ENCODE measurements at regions not wholly inside any gene's neighbourhood (a gene's known extent, or its start where the extent isn't known, plus 50 kb on each side); places are given as distances from the start of the nearest gene placed in this dataset.
A peak's percentile ranks its signal among the peaks of the same experiment; 100 is the strongest.

DNA sequence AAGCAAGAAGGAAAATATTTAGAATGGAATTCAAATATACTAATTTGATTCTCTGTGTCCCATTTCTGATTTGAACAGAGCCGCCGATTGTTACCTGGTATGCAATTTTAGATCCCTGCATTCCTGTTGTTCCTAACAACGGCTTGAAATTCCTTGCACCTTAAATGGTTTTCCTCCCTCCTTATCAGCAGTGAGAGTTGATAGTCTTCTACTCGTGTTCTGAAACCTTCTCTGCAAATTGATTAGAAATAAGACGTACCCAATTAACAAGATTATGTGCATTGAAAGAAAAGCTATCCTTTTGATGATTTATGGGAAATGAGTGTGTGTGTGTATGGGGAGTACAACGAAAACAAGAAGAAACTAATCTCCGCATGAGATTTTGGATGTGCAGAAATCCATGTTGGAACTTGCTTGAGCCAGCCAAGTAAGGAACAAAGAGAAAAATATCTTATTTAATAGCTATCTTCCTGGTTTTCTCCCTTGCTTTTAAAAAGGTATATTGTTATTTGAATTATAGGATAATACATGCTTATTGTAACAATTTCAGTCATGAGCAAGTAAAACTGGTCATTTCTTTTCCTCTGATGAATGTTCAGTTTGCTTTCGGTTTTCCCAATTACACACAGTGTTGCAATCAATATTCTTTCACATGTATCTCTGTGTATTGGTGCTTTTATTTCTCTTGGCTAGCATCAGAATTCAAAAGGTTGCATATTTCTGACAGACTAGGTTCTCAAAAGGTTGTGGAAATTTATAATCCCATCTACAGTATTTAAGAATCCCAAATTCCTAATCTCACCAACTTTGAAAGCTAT, 211.1 kb upstream of the ACTBL2 start:
- DNase-seq = no peak

DNA sequence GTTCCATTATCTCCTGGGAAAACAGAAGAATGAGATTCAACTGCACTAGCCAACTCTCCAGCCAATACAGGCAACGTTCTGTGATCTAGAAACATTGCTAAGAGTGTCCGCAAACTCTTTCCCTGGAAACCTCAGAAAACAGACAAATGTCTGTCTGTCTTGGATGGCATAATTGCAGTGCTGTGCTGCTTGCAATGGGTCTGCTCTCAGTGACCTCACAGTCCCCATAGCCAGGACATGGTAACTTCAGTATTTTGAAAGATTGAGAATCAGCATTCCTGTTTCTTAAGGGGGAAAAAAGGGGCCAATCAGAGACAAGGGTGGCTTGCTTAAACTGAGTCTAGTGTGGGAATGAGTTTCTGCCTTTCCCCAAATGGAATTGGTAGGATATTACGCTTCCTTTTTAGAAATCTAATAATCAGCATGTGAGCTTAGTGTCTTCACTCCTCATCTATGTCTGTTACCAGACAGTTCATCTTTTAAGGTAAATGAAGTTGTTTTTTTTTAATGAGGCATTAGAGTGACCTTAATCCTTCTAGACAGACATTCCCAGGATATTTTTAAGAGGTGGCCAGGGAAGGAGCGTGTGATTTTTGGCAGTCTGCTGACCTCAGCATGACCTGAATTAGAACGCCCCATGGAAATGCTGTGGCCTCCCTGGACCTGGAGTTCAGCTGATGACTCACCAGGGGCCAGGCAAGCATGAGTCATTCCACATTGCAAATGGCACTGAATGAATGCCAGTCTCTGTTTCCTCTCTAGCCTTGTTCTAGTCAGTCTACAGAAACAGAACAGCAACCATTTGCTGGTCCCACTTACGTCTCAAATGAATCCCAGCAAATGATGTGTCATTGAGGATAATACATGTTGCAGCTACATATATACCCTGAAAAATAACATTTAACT, 210.2 kb upstream of the ACTBL2 start:
- DNase-seq = peak; percentile 5 to 7

DNA sequence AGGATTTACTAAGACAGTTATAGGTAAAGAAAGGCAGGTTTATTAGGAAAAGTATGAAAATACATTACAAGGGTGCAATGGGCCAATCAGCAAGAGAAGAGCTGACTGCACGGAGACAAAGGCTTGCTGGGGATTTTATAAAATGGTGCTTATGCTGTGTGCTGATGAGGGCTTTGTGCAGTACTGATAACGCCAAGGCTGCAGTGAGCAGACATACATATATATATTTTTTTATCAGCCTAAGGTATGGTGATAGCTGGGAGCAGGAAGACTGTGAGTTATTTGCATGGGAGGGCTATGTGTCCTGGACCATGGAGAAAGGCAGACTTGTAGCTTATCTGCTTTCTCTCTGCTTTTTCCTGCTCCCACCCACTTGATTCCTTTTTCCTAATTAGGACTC, 208.1 kb upstream of the ACTBL2 start:
- DNase-seq = no peak

DNA sequence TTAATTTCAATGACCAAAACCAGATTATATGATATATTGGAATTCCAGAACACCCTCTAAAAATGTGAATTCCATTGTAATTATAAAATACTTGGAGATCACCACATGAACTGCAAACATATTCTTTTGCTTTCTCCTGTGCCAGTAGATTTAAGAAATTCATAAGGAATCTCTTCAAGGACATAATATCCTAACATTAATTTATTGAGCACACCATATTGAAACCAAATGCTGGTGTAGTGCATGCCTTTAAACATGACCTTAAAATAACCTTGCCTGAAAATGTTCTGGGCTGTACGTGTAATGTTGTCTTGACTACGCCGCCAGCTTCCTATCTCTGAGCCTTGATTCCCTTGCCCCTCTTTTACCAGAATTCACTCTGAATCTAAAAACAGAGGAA, 205.0 kb upstream of the ACTBL2 start:
- no peak for DNase-seq

DNA sequence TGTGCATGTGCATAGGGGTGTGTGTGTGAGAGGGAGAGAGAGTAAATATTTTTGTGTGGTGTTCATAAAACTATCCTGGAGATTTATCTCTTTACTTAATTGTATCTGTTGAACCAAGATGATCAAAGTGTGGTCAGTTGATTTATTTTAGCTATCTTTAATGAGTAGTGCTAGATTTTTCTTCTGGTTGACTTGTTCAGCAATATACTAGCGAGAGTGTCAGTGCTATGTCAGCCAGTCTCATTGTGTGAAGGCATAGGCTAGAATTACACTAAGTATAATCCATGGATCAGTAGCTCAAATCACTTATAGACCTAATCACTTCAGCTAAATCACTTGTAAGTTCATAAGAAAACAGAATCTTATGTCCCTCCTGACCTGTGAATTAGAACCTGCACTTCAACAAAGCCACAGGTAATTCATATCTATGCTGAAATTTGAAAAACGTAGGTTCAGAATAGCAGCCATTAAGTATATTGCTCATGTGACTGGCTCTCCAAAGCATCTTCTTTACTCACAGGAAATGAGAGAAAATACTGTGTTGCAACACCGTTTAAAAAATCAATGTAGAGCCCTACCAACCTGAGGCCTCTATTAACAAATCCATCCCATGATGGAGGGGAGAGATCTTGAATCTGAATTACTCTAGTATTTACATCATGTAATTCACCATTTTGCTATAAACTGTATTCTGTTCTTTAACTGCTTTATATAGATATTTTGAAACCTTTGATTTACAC, 203.1 kb upstream of the ACTBL2 start:
- no peak for DNase-seq

DNA sequence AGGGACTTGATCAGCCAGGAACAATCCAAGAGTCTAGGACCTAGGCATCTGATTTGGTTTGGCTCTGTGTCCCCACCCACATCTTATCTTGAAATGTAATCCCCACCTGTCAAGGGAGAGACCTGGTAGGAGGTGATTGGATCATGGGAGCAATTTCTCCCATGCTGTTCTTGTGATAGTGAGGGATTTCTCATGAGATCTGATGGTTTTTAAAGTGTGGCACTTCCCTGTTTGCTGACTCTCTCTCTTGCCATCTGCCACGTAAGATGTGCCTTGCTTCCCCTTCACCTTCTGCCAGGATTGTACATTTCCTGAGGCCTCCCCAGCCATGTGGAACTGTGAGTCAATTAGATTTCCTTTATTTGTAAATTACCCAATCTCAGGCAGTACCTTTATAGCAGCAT, 201.7 kb upstream of the ACTBL2 start:
- DNase-seq = no peak

DNA sequence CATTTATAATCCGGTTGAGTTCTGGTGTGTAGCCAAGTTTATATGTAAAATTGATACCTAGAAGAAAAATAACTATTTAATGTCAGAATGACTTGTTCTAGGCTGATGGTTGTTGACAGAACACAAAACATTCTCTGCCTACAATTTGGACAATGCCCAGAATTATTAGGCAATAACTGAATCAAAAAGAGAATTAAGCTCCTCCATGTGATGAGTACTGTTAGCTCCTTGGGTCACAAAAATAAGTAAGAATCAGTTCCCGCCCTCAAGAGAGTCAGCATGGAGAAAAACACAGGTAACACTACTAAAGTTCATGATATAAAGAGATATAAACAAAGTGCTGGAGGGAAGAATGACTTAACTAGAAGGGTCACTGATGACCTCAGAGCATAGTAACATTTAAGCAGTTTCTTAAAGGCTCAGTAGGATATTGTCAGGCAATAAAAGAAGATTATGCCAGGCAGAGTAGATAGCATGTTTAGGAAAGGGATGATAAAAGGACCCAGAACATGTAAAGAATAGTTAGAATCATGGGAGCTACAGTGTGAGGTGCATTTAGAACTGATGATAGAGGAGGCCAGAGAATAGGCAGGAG, 200.5 kb upstream of the ACTBL2 start:
- no peak for DNase-seq

DNA sequence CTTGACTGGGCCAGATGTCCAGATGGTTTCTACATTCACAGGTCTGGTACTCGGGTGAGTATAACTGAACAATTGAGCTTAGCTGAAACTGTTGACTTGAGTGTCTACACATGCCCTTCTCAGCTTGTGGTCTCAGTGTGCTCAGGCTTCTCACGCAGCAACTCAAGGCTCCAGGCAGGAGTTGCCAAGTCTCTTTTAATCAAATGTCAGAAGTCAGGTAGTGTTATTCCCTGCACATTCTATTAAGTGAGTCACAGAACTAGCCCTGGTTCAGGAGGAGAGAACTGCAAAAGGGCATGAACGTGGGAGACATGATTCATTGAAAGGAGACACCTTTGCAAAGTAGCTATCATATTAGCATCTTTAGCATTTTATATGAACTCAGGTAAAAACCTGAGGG, 199.3 kb upstream of the ACTBL2 start:
- no peak for DNase-seq

DNA sequence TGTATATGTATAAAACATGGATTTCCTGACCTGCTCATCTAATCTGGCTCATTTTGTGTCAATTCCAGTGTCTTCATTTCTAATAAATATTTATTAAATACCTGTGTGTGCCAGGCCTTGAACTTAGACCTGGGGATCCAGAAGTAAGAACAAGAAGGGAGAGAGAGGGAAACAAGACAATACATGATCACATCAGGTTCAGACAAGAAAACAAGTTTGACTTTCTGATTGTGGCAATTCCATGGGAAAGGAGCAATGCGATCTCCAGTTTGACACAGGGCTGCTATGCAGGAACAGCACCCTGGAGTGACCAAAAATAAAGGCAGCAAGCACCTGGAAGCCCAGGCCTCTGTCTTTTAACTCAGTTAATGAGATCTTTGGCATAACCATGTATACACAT, 198.1 kb upstream of the ACTBL2 start:
- DNase-seq = no peak

DNA sequence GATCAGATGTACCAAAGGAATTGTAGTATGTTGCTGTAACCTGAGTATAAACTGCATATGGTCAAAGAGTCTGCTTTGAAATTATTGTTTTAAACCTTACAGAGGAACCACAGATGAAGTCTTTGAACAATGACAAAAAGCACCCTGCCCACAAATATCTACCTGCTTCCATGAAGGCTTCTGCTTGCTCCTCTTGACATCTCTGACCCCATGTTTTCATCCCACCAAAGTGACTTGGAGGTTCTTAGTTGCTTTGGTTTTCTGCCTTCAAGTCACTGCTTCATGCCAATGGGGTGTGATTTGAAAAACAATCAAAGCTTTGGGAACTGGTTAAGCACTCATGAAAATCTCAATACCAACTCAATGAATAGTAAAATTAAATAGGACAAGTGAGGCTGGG, 194.6 kb upstream of the ACTBL2 start:
- DNase-seq = no peak

DNA sequence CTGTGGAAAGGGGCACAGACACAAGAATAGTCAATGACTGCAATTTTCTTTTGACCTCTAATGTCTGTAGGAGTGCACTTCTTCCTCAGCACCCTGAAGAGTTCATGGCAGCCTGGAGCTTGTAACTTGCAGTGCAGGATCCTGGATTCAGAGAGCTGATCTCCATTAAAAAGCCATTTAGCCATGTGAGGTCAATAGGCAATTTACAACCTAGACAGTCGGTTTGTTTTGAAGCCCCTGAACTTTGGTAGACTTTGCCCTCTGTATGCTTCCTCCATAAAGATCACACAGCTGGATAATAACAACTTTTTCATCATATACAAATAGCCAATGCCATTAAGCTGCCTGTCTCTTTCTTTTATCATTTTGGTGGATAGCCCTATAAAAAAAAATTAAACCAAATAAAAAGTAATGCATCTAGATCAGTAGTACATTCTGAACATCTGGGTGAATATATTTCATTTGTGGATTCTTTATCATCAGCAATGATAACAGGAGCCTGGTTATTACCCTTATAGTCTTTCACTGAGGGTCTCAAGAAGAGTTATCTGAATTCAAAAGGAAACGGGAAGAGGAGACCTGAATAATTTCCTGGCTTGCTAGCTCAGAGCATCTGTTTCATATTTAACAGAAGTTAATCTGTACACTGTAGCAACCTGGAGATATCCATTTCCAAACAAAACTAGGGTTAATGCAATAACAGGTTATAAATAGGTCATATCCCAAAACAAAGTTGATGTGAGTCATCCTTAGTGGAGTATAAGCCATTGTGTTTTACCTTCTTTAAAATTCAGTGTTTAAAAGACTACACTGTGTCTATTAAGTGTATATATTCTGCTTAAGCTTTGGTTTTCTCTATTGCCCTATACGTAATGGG, 193.8 kb upstream of the ACTBL2 start:
- no peak for DNase-seq

DNA sequence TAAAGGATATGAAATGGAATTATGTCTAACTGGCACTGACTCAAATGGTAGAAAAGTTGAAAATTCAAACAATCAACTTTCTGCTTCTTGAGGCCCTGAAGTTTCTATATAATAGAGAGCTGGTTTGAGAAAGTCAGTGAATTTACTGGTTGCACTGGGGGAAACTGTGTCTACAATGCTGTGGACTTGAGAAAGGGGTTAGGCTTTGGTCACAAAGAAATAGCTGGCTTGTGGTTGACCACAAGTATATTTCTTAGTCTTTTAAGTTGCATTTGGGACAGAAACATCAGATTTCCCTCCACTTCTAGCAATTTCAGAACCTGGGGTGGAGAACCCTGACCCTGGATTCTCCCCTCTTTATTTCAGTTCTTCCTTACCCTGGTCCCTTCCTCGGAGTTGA, 192.6 kb upstream of the ACTBL2 start:
- DNase-seq = no peak

DNA sequence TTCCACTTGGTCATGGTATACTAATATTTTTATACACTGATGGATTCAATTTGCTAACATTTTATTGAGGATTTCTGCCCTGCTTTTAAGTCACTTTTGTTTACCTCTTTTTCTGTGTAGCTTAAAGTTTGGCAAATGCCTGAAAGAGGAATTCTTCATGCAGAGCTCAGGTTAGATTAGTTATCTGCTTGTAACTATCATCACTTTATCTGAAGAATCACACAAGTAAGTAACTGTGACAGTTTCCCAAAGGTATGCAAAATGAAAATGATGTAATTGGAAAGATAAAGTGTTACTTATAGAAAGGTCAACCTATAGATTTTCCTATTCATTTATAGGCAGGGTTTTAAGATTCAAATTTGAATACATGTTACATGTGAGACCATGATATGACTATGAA, 188.8 kb upstream of the ACTBL2 start:
- DNase-seq = no peak

DNA sequence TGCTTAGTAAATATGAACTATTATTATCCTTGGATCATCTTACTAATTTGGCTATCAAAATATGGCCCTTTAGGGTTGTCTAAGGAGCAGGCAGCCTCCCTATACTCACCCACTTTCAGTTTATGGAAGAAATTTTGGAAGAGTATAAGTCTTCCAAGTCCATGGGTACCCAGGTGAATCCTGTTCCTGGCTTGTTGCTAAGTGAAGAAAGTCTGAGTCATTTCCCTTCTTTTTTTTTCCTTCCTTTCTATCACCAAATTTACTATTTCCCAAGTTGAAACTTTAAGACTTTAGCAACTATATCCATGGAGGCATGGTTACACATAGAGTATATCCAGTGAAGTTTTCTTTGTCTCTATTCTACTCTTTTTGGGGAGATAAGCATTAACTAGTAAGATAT, 184.0 kb upstream of the ACTBL2 start:
- no peak for DNase-seq

DNA sequence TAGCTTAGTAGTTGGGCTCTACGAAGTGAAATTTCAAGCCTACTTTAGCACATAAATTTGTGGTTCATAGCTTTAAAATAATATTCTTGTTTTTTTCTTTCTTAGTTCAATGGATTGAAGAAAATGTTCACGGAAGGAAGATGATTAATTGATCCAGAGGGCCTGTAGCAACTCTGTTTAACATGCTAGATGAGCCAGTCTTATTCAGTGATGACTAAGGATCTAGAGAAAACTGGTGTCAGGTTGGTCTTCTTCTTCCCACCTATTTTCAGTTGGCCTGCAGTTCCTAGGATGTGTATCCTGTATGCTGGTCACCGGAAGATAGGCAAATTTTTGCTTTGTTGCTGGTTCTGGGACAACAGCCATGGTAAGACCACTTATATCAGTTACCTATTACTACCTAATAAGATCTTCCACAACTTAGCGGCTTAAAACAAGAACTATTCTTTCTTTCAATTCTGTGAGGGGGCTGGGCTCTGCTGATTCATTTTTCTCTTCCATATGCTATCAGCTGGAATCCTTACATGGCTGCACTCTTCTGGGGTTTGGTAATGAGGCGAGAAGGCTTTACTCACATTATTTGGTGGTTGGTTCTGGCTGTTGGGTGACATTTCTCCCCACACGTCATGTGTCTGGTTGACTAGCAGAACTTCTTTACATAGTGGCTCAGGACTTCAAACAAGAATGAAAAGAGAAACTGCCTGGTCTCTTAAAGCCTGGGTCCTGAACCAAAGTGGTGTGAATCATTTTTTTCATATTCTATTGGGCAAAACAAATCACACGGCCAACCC, 182.7 kb upstream of the ACTBL2 start:
- DNase-seq = no peak

DNA sequence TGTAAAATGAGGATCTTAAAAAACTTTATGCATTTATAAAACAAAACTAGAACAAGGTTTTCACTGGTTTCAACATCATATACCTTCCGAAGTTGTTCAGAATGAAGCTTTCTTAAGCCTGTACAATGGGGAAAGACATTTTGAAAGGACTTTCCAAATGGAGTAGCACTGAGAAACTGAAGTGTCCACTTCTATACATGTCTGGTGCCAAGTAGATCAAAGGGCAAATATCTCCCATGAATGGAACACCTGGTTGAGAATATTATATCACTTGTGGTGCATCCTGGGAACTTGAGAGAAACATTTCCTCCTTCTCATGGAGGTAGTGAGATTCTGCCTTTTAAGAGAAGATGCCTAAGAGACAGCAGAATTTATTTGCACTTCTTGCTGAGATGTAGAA, 182.1 kb upstream of the ACTBL2 start:
- DNase-seq = no peak

DNA sequence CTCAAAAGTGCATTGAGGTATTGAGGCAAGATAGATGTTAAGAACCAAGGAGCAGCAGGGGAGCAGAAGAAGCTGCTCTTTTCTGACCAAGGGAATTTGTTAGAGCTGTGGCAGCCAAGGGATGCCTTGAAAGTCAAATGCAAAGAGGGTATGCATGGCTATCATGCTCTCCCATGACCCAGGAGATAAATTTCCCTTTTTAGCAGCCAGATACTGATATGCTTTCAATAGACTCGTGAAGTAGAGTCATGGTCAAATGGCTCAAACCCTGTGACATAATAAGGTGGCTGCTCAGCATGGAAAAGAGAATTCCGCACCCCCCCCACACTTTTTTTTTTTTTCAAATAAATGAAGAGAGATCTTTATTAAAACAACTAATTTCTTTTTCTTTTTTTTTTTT, 180.9 kb upstream of the ACTBL2 start:
- DNase-seq = no peak

DNA sequence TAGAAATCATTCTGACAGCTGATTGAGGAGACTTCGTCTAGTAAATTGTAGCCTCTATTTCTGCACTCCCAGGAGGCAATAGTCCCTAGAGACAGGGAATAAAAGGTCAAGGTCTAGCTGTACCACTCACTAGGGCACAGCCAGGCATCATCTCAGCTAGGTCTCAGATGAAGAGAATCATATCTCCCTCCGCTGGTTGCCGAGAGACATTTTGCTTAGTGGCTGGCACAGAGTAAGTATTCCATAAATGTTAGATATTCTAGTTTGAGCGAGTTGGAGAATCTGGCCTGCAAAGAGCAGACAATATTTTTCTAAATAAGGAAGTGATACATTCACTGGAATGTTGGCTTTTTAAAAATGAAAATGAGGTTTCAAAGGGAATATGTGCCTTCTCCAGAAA, 180.4 kb upstream of the ACTBL2 start:
- DNase-seq = no peak

DNA sequence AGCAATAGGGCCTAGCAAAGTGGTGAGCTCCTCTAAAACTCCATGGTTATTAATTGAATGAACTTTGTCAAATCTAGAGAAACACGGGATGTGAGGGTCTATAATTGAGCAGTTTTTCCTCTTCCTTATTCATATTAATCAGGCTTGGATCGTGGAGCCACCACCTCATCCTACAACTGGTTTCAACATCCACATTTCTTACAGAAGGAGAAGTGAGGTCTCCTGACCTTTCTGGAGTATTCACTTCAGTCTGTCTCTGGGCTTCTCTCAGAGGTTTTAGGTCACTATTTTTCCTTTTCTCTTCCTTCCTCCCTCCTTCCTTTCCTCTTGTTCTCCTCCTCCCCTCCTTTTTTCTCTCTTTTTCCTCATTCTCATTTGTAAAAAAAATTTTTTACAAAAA, 177.3 kb upstream of the ACTBL2 start:
- no peak for DNase-seq

DNA sequence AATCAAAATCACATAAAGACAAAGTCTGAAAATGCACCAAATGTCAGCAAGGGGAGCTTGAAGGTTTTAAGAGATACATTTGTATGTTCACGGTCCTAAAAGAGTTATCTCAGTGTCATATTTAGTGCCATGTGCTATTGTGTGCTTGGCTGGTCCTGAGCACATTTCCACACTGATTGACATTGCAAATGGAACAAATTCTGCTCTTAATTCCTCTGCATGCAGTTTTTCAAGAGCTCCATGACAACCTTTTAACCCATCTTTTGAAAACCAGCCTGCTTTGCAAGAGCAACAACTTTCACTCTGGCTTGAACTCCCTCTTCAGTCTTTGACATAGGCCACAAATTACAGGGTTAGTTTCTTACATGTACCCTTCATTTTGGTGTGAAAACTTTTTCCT, 175.4 kb upstream of the ACTBL2 start:
- DNase-seq = no peak

DNA sequence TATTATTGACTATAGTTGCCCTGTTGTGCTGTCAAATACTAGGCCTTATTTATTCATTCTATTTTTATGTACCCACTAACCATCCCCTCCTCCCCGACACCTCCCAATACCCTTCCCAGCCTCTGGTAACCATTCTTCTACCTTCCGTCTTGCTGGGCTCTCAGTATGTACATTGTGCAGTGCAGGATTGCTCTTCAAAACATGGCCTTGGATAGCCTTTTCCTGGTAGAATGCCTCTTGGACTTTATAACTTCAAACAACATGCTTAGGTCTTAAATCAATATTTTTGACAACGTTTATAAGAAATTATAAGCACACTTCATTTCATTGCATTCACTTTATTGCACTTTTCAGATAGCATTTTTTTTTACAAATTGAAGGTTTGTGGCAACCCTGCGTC, 172.6 kb upstream of the ACTBL2 start:
- no peak for DNase-seq
